ENCODE measurements at regions not wholly inside any gene's neighbourhood (a gene's known extent, or its start where the extent isn't known, plus 50 kb on each side); places are given as distances from the start of the nearest gene placed in this dataset.
"Not testable (repeated sequence)": the region's sequence is repeated elsewhere in the genome, so short reads cannot be mapped to it uniquely, and the experiment has no call there.

GRCh38 chrX:125678258-125678657 is 358.6 kb downstream of the TEX13C start:
- no peaks in the 10 kb centered on the region for H3K27me3 ChIP-seq (replicated peaks; ENCODE audit: insufficient read depth, low read length)
- H4K20me1 ChIP-seq (ENCODE audit: insufficient read depth, low read length) = no peaks in the 10 kb centered on the region
- H3K9ac ChIP-seq (ENCODE audit: low read length) = no peak overlapping the region
- DNase-seq = no peak
- no peaks in the 10 kb centered on the region for H3K79me2 ChIP-seq (ENCODE audit: low read length)
- no peak for TF ChIP-seq EZH2 (optimal IDR thresholded peaks at IDR 0.05; ENCODE audit: low read depth, low read length)
- TF ChIP-seq EZH2phosphoT487 (IDR thresholded peaks at IDR 0.05; ENCODE audit: low read length) = no peak
- TF ChIP-seq, protein P1, sequence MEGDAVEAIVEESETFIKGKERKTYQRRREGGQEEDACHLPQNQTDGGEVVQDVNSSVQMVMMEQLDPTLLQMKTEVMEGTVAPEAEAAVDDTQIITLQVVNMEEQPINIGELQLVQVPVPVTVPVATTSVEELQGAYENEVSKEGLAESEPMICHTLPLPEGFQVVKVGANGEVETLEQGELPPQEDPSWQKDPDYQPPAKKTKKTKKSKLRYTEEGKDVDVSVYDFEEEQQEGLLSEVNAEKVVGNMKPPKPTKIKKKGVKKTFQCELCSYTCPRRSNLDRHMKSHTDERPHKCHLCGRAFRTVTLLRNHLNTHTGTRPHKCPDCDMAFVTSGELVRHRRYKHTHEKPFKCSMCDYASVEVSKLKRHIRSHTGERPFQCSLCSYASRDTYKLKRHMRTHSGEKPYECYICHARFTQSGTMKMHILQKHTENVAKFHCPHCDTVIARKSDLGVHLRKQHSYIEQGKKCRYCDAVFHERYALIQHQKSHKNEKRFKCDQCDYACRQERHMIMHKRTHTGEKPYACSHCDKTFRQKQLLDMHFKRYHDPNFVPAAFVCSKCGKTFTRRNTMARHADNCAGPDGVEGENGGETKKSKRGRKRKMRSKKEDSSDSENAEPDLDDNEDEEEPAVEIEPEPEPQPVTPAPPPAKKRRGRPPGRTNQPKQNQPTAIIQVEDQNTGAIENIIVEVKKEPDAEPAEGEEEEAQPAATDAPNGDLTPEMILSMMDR (IDR thresholded peaks at IDR 0.05; ENCODE audit: low read length) = no peak
- H3K4me1 ChIP-seq (ENCODE audit: low read length) = no peaks in the 10 kb centered on the region
- H3K4me2 ChIP-seq (ENCODE audit: low read depth, low read length) = no peak overlapping the region
- no peaks in the 10 kb centered on the region for H3K36me3 ChIP-seq (replicated peaks; ENCODE audit: insufficient read depth, low read length)
- H3K4me3 ChIP-seq (ENCODE audit: low read length) = no peak overlapping the region
- no peak overlapping the region for H2AFZ ChIP-seq (ENCODE audit: low read length)
- no peak overlapping the region for H3K27ac ChIP-seq (ENCODE audit: low read length)
- no peaks in the 10 kb centered on the region for H3K9me3 ChIP-seq (replicated peaks; ENCODE audit: insufficient read depth, low read length)
- H3K9me2 ChIP-seq (replicated peaks; ENCODE audit: insufficient read depth, low read length) = no peaks in the 10 kb centered on the region
- no peaks in the 10 kb centered on the region for H3F3A ChIP-seq (ENCODE audit: insufficient read depth, low read length)

GRCh38 chrX:125680366-125680765 is 360.7 kb downstream of the TEX13C start:
- no peak for TF ChIP-seq EZH2phosphoT487 (IDR thresholded peaks at IDR 0.05; ENCODE audit: low read length)
- Histone ChIP-seq H2AFZ (ENCODE audit: low read length) (no peak overlapping the region), H3K27me3 (replicated peaks; ENCODE audit: insufficient read depth, low read length) (no peaks in the 10 kb centered on the region), H3K9ac (ENCODE audit: low read length) (no peak overlapping the region), H4K20me1 (ENCODE audit: insufficient read depth, low read length) (no peaks in the 10 kb centered on the region), H3F3A (ENCODE audit: insufficient read depth, low read length) (no peaks in the 10 kb centered on the region), H3K36me3 (replicated peaks; ENCODE audit: insufficient read depth, low read length) (no peaks in the 10 kb centered on the region), H3K4me3 (ENCODE audit: low read length) (no peak overlapping the region), H3K9me3 (replicated peaks; ENCODE audit: insufficient read depth, low read length) (no peaks in the 10 kb centered on the region), H3K27ac (ENCODE audit: low read length) (no peak overlapping the region), H3K9me2 (replicated peaks; ENCODE audit: insufficient read depth, low read length) (no peaks in the 10 kb centered on the region), H3K4me2 (ENCODE audit: low read depth, low read length) (no peak overlapping the region), H3K4me1 (ENCODE audit: low read length) (no peaks in the 10 kb centered on the region), H3K79me2 (ENCODE audit: low read length) (no peaks in the 10 kb centered on the region)
- no peak for DNase-seq

GRCh38 chrX:125681058-125681457 is 361.4 kb downstream of the TEX13C start:
- Histone ChIP-seq H3K27me3 (replicated peaks; ENCODE audit: insufficient read depth, low read length) (no peaks in the 10 kb centered on the region), H3K9ac (ENCODE audit: low read length) (no peak overlapping the region), H3K4me3 (ENCODE audit: low read length) (no peak overlapping the region), H3K9me2 (replicated peaks; ENCODE audit: insufficient read depth, low read length) (no peaks in the 10 kb centered on the region), H3K4me1 (ENCODE audit: low read length) (no peaks in the 10 kb centered on the region), H3K9me3 (replicated peaks; ENCODE audit: insufficient read depth, low read length) (no peaks in the 10 kb centered on the region), H3K79me2 (ENCODE audit: low read length) (no peaks in the 10 kb centered on the region), H3F3A (ENCODE audit: insufficient read depth, low read length) (no peaks in the 10 kb centered on the region), H4K20me1 (ENCODE audit: insufficient read depth, low read length) (no peaks in the 10 kb centered on the region), H2AFZ (ENCODE audit: low read length) (no peak overlapping the region), H3K4me2 (ENCODE audit: low read depth, low read length) (no peak overlapping the region), H3K36me3 (replicated peaks; ENCODE audit: insufficient read depth, low read length) (no peaks in the 10 kb centered on the region), H3K27ac (ENCODE audit: low read length) (no peak overlapping the region)
- DNase-seq = no peak
- TF ChIP-seq, protein P1 (IDR thresholded peaks at IDR 0.05; ENCODE audit: low read length) = no peak
- TF ChIP-seq EZH2phosphoT487 (IDR thresholded peaks at IDR 0.05; ENCODE audit: low read length) = no peak
- no peak for TF ChIP-seq EZH2 (optimal IDR thresholded peaks at IDR 0.05; ENCODE audit: low read depth, low read length)

- Histone ChIP-seq H2AFZ (ENCODE audit: low read length) (no peak overlapping the region), H3K4me3 (ENCODE audit: low read length) (no peak overlapping the region), H3K36me3 (replicated peaks; ENCODE audit: insufficient read depth, low read length) (no peaks in the 10 kb centered on the region), H3K79me2 (ENCODE audit: low read length) (no peaks in the 10 kb centered on the region), H4K20me1 (ENCODE audit: insufficient read depth, low read length) (no peaks in the 10 kb centered on the region), H3K9me2 (replicated peaks; ENCODE audit: insufficient read depth, low read length) (no peaks in the 10 kb centered on the region), H3K9me3 (replicated peaks; ENCODE audit: insufficient read depth, low read length) (no peaks in the 10 kb centered on the region), H3K4me1 (ENCODE audit: low read length) (no peaks in the 10 kb centered on the region), H3K27ac (ENCODE audit: low read length) (no peak overlapping the region), H3K27me3 (replicated peaks; ENCODE audit: insufficient read depth, low read length) (no peaks in the 10 kb centered on the region), H3F3A (ENCODE audit: insufficient read depth, low read length) (no peaks in the 10 kb centered on the region), H3K4me2 (ENCODE audit: low read depth, low read length) (no peak overlapping the region), H3K9ac (ENCODE audit: low read length) (no peak overlapping the region)
- TF ChIP-seq EZH2 (optimal IDR thresholded peaks at IDR 0.05; ENCODE audit: low read depth, low read length) = no peak
- no peak for TF ChIP-seq EZH2phosphoT487 (IDR thresholded peaks at IDR 0.05; ENCODE audit: low read length)
- TF ChIP-seq, protein P1 (IDR thresholded peaks at IDR 0.05; ENCODE audit: low read length) = no peak
- no peak for DNase-seq
These were observed 361.8 kb downstream of the TEX13C start for GRCh38 chrX:125681507-125681906.

DNA sequence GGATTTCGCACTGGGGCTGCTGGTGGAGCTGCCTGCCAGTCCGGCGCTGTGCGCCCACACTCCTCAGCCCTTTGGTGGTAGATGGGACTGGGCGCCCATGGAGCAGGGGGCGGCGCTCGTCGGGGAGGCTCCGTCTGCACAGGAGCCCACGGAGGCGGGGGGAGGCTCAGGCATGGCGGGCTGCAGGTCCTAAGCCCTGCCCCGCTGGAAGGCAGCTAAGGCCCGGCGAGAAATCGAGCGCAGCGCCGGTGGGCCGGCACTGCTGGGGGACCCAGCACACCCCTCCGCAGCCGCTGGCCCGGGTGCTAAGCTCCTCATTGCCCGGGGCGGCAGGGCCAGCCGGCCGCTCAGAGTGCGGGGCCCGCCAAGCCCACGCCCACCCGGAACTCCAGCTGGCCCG is 370.9 kb downstream of the TEX13C start:
- H3F3A ChIP-seq (ENCODE audit: insufficient read depth, low read length); H3K27me3 ChIP-seq (replicated peaks; ENCODE audit: insufficient read depth, low read length); H3K4me3 ChIP-seq (ENCODE audit: low read length); H3K27ac ChIP-seq (ENCODE audit: low read length); H3K9ac ChIP-seq (ENCODE audit: low read length); H3K4me1 ChIP-seq (ENCODE audit: low read length); H3K79me2 ChIP-seq (ENCODE audit: low read length); H3K4me2 ChIP-seq (ENCODE audit: low read depth, low read length); H2AFZ ChIP-seq (ENCODE audit: low read length); H3K9me3 ChIP-seq (replicated peaks; ENCODE audit: insufficient read depth, low read length); H4K20me1 ChIP-seq (ENCODE audit: insufficient read depth, low read length); DNase-seq; H3K36me3 ChIP-seq (replicated peaks; ENCODE audit: insufficient read depth, low read length); H3K9me2 ChIP-seq (replicated peaks; ENCODE audit: insufficient read depth, low read length): not testable (repeated sequence)

Measured in MM.1S (cell line).